Right lobe of liver (tissue), 6 donors: ENCODE measurements at regions not wholly inside any gene's neighbourhood (a gene's known extent, or its start where the extent isn't known, plus 50 kb on each side); places are given as distances from the start of the nearest gene placed in this dataset.
"Not testable (repeated sequence)": the region's sequence is repeated elsewhere in the genome, so short reads cannot be mapped to it uniquely, and the experiment has no call there.

Experiments
- ATAC-seq, 4 donors: fragments of 200-7000 bp; cut with Tn5 transposase; one replicate each; pipeline ENCODE4 v1.9.1; 2020; ENCODE audit warnings: mild to moderate bottlenecking in 4 of 4, moderate library complexity in 4 of 4
- DNase-seq, 3 donors: peaks; one replicate each; pipeline ENCODE4 v3.0.0-alpha.2; 2020
- H3K27ac ChIP-seq, 3 donors: fragments of 200-600 bp; one replicate each; pipeline ENCODE4 v1.8.0; 2022
- H3K27me3 ChIP-seq, 2 donors: fragments of 200-600 bp; one replicate each; pipeline ENCODE4 v1.8.0; 2022
- H3K36me3 ChIP-seq, 4 donors: fragments of 200-600 bp; sonication (generic) in 1 of 4; one replicate each; pipeline versions ENCODE4 v1.5.1 to v1.8.0; 2017 to 2022; ENCODE audit warnings: control low read depth in 1 of 4
- H3K4me1 ChIP-seq, 4 donors: fragments of 200-600 bp; sonication (generic) in 1 of 4; one replicate each; pipeline versions ENCODE4 v1.5.1 to v1.8.0; 2017 to 2022; ENCODE audit warnings: control low read depth in 1 of 4
- H3K4me3 ChIP-seq, 3 donors: fragments of 200-600 bp; one replicate each; pipeline ENCODE4 v1.8.0; 2022
- H3K9me3 ChIP-seq, 4 donors: fragments of 200-600 bp; sonication (generic) in 1 of 4; one replicate each; pipeline versions ENCODE4 v1.5.1 to v1.8.0; 2017 to 2022; ENCODE audit warnings: control low read depth in 1 of 4
- CTCF ChIP-seq, 4 donors: fragments of 200-600 bp in 3 of 4; fragments of 450-650 bp in 1 of 4; IDR thresholded peaks; one replicate each; pipeline versions ENCODE4 v1.5.1 to v1.8.0; 2016 to 2022; ENCODE audit warnings: antibody characterized with exemption in 4 of 4, mild to moderate bottlenecking in 2 of 4
- POLR2A ChIP-seq: fragments of 450-650 bp; IDR thresholded peaks from one replicate; pipeline ENCODE4 v1.6.1; 2017; ENCODE audit warnings: antibody characterized with exemption, mild to moderate bottlenecking
- WGBS: methylation state at CpG from one replicate; pipeline ENCODE4 v1.1.6; 2018; ENCODE audit warnings: low coverage, low lambda C conversion rate; ENCODE audit not compliant: insufficient coverage; ENCODE audit errors: missing lambda C conversion rate; 5-methylcytosine and 5-hydroxymethylcytosine counted together
- intact Hi-C, 2 donors: fragments of 100-400 bp; cut with DNase I; formaldehyde crosslinking; loops; one replicate each; pipeline versions ENCODE4 v1.11.2 to v1.14.1; 2022
- donor health status: DM: no; HTN: yes; CAD: no.
- donor health status: DM: no; HTN: no; CAD: no.
- donor health status: DM: no; HTN: no; CAD: no.
- donor health status: DM: no; HTN: yes; CAD: no.
- donor health status: DM: no; HTN: yes; CAD: no.

- H3K27ac ChIP-seq, DNase-seq, H3K36me3 ChIP-seq, intact Hi-C loops, ATAC-seq, H3K9me3 ChIP-seq, H3K4me3 ChIP-seq: not testable (repeated sequence)
- Histone ChIP-seq H3K27me3 (peaks cover 1 to 33% of the 10 kb centered on the region in 2 donors), H3K4me1 (peaks cover 0 to 13% (median 4%) of the 10 kb centered on the region in 4 donors)
- 79% methylated on average over 6 of the region's 6 CpGs for WGBS
Measured at GRCh38 chr3:32042867-32043266, 61.3 kb downstream of the ZNF860 start.

- ATAC-seq (peak; percentile 97 to 99 (median 97)), DNase-seq (peak in 2 of 3 donors; percentile 32 to 82)
- H3K27me3 ChIP-seq, result peaks cover 7 to 29% of the 10 kb centered on the region in 2 donors
- no peak overlapping the region for H3K27ac ChIP-seq
- H3K9me3 ChIP-seq, result peaks cover 0 to 3% (median 0%) of the 10 kb centered on the region in 4 donors
- H3K36me3 ChIP-seq, result no peaks in the 10 kb centered on the region
- 21% methylated on average over 5 of the region's 5 CpGs for WGBS
- no peak overlapping the region for H3K4me3 ChIP-seq
- TF ChIP-seq CTCF (IDR thresholded peaks at IDR 0.05), result peak in 1 of 4 donors; percentile 11
- no peak for TF ChIP-seq POLR2A
- H3K4me1 ChIP-seq, result peaks cover 0 to 13% (median 4%) of the 10 kb centered on the region in 4 donors
- intact Hi-C loops, result no loop called here
Measured at GRCh38 chr3:32045091-32045915, 61.1 kb upstream of the GPD1L start.

GRCh38 chr3:32046102-32046501, 60.3 kb upstream of the GPD1L start:
- peaks cover 7 to 33% of the 10 kb centered on the region in 2 donors for H3K27me3 ChIP-seq
- no peak for ATAC-seq
- no peak overlapping the region for H3K4me3 ChIP-seq
- peaks cover 0 to 3% (median 0%) of the 10 kb centered on the region in 4 donors for H3K9me3 ChIP-seq
- no peak for DNase-seq
- WGBS, result 89% methylated on average over 1 of the region's 1 CpG
- peaks cover 0 to 13% (median 4%) of the 10 kb centered on the region in 4 donors for H3K4me1 ChIP-seq
- no peak for TF ChIP-seq CTCF (IDR thresholded peaks at IDR 0.05)
- TF ChIP-seq POLR2A, result no peak
- H3K36me3 ChIP-seq, result no peaks in the 10 kb centered on the region
- intact Hi-C loops, result no loop called here
- no peak overlapping the region for H3K27ac ChIP-seq

DNA sequence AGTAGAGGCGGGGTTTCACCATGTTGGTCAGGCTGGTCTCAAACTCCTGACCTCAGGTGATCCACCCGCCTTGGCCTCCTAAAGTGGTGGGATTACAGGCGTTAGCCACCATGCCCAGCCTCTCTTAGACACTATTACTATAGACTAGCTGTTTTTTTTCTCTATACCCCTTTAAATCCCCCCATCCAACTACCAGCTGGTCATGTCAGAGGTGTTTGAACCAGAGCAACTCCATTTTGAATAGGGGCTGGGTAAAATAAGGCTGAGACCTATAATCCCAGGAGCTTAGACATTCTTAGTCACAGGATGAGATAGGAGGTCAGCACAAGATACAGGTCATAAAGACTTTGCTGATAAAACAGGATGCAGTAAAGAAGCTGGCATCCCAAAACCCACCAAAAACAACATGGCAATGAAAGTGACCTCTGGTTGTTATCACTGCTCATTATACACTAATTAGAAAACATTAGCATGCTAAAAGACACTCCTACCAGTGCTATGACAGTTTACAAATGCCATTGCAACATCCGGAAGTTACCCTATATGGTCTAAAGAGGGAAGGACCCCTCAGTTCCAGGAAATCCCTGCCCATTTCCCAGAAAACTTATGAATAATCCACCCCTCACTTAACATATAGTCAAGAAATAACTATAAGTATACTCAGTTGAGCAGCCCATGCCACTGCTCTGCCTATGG, 57.8 kb upstream of the GPD1L start:
- Histone ChIP-seq H3K4me1 (peaks cover 0 to 13% (median 4%) of the 10 kb centered on the region in 4 donors), H3K9me3 (no peaks in the 10 kb centered on the region), H3K4me3 (no peak overlapping the region), H3K27ac (no peak overlapping the region), H3K36me3 (no peaks in the 10 kb centered on the region), H3K27me3 (peaks cover 7 to 39% of the 10 kb centered on the region in 2 donors)
- intact Hi-C loops, result no loop called here
- TF ChIP-seq POLR2A, result no peak
- TF ChIP-seq CTCF (IDR thresholded peaks at IDR 0.05), result no peak
- no CpG with 5 or more reads among the region's 4 CpGs for WGBS
- ATAC-seq (no peak), DNase-seq (no peak)

- no peaks in the 10 kb centered on the region for H3K9me3 ChIP-seq
- ATAC-seq, result no peak
- H3K4me3 ChIP-seq, result no peak overlapping the region
- TF ChIP-seq POLR2A, result no peak
- H3K27ac ChIP-seq, result no peak overlapping the region
- H3K4me1 ChIP-seq, result peaks cover 0 to 10% (median 4%) of the 10 kb centered on the region in 4 donors
- intact Hi-C loops, result no loop called here
- H3K36me3 ChIP-seq, result no peaks in the 10 kb centered on the region
- DNase-seq, result no peak
- H3K27me3 ChIP-seq, result peaks cover 7 to 39% of the 10 kb centered on the region in 2 donors
- no CpG with 5 or more reads among the region's 1 CpG for WGBS
Measured at GRCh38 chr3:32049916-32050315, 56.5 kb upstream of the GPD1L start.

DNA sequence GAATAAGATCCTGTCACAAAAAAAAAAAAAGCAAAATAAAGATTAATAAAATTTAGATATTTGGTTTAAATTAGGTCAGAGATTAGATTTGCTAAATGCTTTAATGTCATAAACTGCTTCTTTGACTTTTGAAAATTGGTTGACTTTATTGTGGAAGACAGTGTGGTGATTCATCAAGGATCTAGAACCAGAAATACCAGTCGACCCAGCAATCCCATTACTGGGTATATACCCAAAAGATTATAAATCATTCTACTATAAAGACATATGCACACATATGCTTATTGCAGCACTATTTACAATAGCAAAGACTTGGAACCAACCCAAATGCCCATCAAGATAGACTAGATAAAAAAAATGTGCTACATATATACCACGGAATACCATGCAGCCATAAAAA, 54.2 kb upstream of the GPD1L start:
- WGBS, result 23% methylated on average over 2 of the region's 2 CpGs
- H3K27ac ChIP-seq, DNase-seq, ATAC-seq, H3K4me3 ChIP-seq, H3K36me3 ChIP-seq, H3K4me1 ChIP-seq, H3K9me3 ChIP-seq, intact Hi-C loops: not testable (repeated sequence)
- peaks cover 7 to 52% of the 10 kb centered on the region in 2 donors for H3K27me3 ChIP-seq

GRCh38 chr3:32052851-32053250, 53.6 kb upstream of the GPD1L start:
- intact Hi-C loops, H3K36me3 ChIP-seq, ATAC-seq, H3K4me1 ChIP-seq, H3K9me3 ChIP-seq, H3K4me3 ChIP-seq, H3K27ac ChIP-seq, DNase-seq: not testable (repeated sequence)
- peaks cover 6 to 56% of the 10 kb centered on the region in 2 donors for H3K27me3 ChIP-seq
- 53% methylated on average over 3 of the region's 5 CpGs for WGBS
